ENCODE measurements at regions not wholly inside any gene's neighbourhood (a gene's known extent, or its start where the extent isn't known, plus 50 kb on each side); places are given as distances from the start of the nearest gene placed in this dataset.

- Histone ChIP-seq H3K4me2 (ENCODE audit: insufficient read depth, low read length, poor library complexity, severe bottlenecking) (no peak overlapping the region), H3K23ac (ENCODE audit: low read depth, low read length, poor library complexity) (no peak overlapping the region)
Measured at GRCh38 chr4:8781641-8782040, 90.0 kb downstream of the HMX1 start.

GRCh38 chr4:8780596-8781368 lies 90.9 kb downstream of the HMX1 start:
- Histone ChIP-seq H3K14ac (ENCODE audit: low read length) (no peak overlapping the region), H4K91ac (ENCODE audit: low read depth, low read length, poor library complexity) (no peak overlapping the region), H2BK15ac (ENCODE audit: low read length) (peak overlapping the region; percentile 89), H3K18ac (ENCODE audit: low read length) (peak overlapping the region; percentile 64), H2BK12ac (ENCODE audit: low read length) (no peak overlapping the region), H3K36me3 (replicated peaks in 1 of 2; ENCODE audit: control insufficient read depth in 2 of 2, insufficient read depth in 2 of 2, low read length in 2 of 2) (no peaks in the 10 kb centered on the region), H3K79me1 (ENCODE audit: low read depth, low read length) (peaks cover 2% of the 10 kb centered on the region), H3K4ac (ENCODE audit: low read length) (no peak overlapping the region), H3K4me1 (ENCODE audit: control insufficient read depth in 2 of 2, insufficient read depth in 1 of 2, low read depth in 1 of 2, low read length in 2 of 2) (peaks cover 0 to 7% of the 10 kb centered on the region in 2 donors), H2BK5ac (ENCODE audit: low read length) (peak overlapping the region; percentile 39), H3K4me3 (ENCODE audit: low read length in 2 of 2) (no peak overlapping the region), H2AFZ (ENCODE audit: low read length) (no peak overlapping the region), H3K4me2 (ENCODE audit: insufficient read depth, low read length, poor library complexity, severe bottlenecking) (no peak overlapping the region), H2BK120ac (ENCODE audit: low read depth, low read length) (no peak overlapping the region), H3K23ac (ENCODE audit: low read depth, low read length, poor library complexity) (no peak overlapping the region), H3K27ac (replicated peaks; ENCODE audit: low read length) (no peak overlapping the region), H2AK5ac (ENCODE audit: low read depth, low read length) (peak overlapping the region; percentile 71), H3K9ac (ENCODE audit: low read depth, low read length, poor library complexity) (peak overlapping the region; percentile 44), H3K27me3 (ENCODE audit: control insufficient read depth in 3 of 3, insufficient read depth in 3 of 3, low read depth in 1 of 3, low read length in 3 of 3) (peaks cover 0 to 6% (median 0%) of the 10 kb centered on the region in 3 experiments), H3K9me3 (replicated peaks in 1 of 2; ENCODE audit: control insufficient read depth in 2 of 2, insufficient read depth in 1 of 2, low read depth in 1 of 2, low read length in 2 of 2) (no peaks in the 10 kb centered on the region), H4K8ac (ENCODE audit: low read depth, low read length) (peak overlapping the region; percentile 43)
- WGBS, 2 donors (ENCODE audit: extremely low coverage in 2 of 2, insufficient read length in 2 of 2, insufficient replicate concordance in 1 of 2) = no CpG with 5 or more reads among the region's 19 CpGs
- no peak for DNase-seq (ENCODE audit: low spot score)

More at GRCh38 chr4:8781641-8782040, 90.0 kb downstream of the HMX1 start:
- Histone ChIP-seq H2BK12ac (ENCODE audit: low read length) (no peak overlapping the region), H2BK5ac (ENCODE audit: low read length) (peak overlapping the region; percentile 4), H3K36me3 (replicated peaks in 1 of 2; ENCODE audit: control insufficient read depth in 2 of 2, insufficient read depth in 2 of 2, low read length in 2 of 2) (no peaks in the 10 kb centered on the region), H2AK5ac (ENCODE audit: low read depth, low read length) (peak overlapping the region; percentile 71), H2AFZ (ENCODE audit: low read length) (no peak overlapping the region), H3K9me3 (replicated peaks in 1 of 2; ENCODE audit: control insufficient read depth in 2 of 2, insufficient read depth in 1 of 2, low read depth in 1 of 2, low read length in 2 of 2) (no peaks in the 10 kb centered on the region), H4K91ac (ENCODE audit: low read depth, low read length, poor library complexity) (no peak overlapping the region), H3K9ac (ENCODE audit: low read depth, low read length, poor library complexity) (peak overlapping the region; percentile 47), H3K27ac (replicated peaks; ENCODE audit: low read length) (no peak overlapping the region), H3K4ac (ENCODE audit: low read length) (no peak overlapping the region), H2BK120ac (ENCODE audit: low read depth, low read length) (peak overlapping the region; percentile 57), H2BK15ac (ENCODE audit: low read length) (peak overlapping the region; percentile 69), H3K14ac (ENCODE audit: low read length) (no peak overlapping the region), H3K79me1 (ENCODE audit: low read depth, low read length) (peaks cover 2% of the 10 kb centered on the region), H3K4me3 (ENCODE audit: low read length in 2 of 2) (no peak overlapping the region), H3K27me3 (ENCODE audit: control insufficient read depth in 3 of 3, insufficient read depth in 3 of 3, low read depth in 1 of 3, low read length in 3 of 3) (peaks cover 0 to 11% (median 0%) of the 10 kb centered on the region in 3 experiments), H4K8ac (ENCODE audit: low read depth, low read length) (no peak overlapping the region), H3K18ac (ENCODE audit: low read length) (peak overlapping the region; percentile 53), H3K4me1 (ENCODE audit: control insufficient read depth in 2 of 2, insufficient read depth in 1 of 2, low read depth in 1 of 2, low read length in 2 of 2) (peaks cover 0 to 7% of the 10 kb centered on the region in 2 donors)
- WGBS, 2 donors (ENCODE audit: extremely low coverage in 2 of 2, insufficient read length in 2 of 2, insufficient replicate concordance in 1 of 2) = no CpG with 5 or more reads among the region's 8 CpGs
- no peak for DNase-seq (ENCODE audit: low spot score)

GRCh38 chr4:8780086-8780485 lies 91.6 kb downstream of the HMX1 start:
- DNase-seq (ENCODE audit: low spot score) = no peak
- peak overlapping the region; percentile 39 for H2BK5ac ChIP-seq (ENCODE audit: low read length)
- H4K91ac ChIP-seq (ENCODE audit: low read depth, low read length, poor library complexity) = no peak overlapping the region
- H3K14ac ChIP-seq (ENCODE audit: low read length) = peak overlapping the region; percentile 71
- H3K79me1 ChIP-seq (ENCODE audit: low read depth, low read length) = peaks cover under 1% of the 10 kb centered on the region
- H2BK12ac ChIP-seq (ENCODE audit: low read length) = no peak overlapping the region
- peaks cover 0 to 7% of the 10 kb centered on the region in 2 donors for H3K4me1 ChIP-seq (ENCODE audit: control insufficient read depth in 2 of 2, insufficient read depth in 1 of 2, low read depth in 1 of 2, low read length in 2 of 2)
- no peak overlapping the region for H4K8ac ChIP-seq (ENCODE audit: low read depth, low read length)
- no peaks in the 10 kb centered on the region for H3K9me3 ChIP-seq (replicated peaks in 1 of 2; ENCODE audit: control insufficient read depth in 2 of 2, insufficient read depth in 1 of 2, low read depth in 1 of 2, low read length in 2 of 2)
- no CpG with 5 or more reads among the region's 13 CpGs for WGBS, 2 donors (ENCODE audit: extremely low coverage in 2 of 2, insufficient read length in 2 of 2, insufficient replicate concordance in 1 of 2)
- H3K27me3 ChIP-seq (ENCODE audit: control insufficient read depth in 3 of 3, insufficient read depth in 3 of 3, low read depth in 1 of 3, low read length in 3 of 3) = no peaks in the 10 kb centered on the region
- no peak overlapping the region for H3K4ac ChIP-seq (ENCODE audit: low read length)
- H3K4me2 ChIP-seq (ENCODE audit: insufficient read depth, low read length, poor library complexity, severe bottlenecking) = no peak overlapping the region
- H2AK5ac ChIP-seq (ENCODE audit: low read depth, low read length) = peak overlapping the region; percentile 56
- no peak overlapping the region for H3K27ac ChIP-seq (replicated peaks; ENCODE audit: low read length)
- H2BK120ac ChIP-seq (ENCODE audit: low read depth, low read length) = no peak overlapping the region
- no peak overlapping the region for H3K23ac ChIP-seq (ENCODE audit: low read depth, low read length, poor library complexity)
- H3K9ac ChIP-seq (ENCODE audit: low read depth, low read length, poor library complexity) = no peak overlapping the region
- H3K18ac ChIP-seq (ENCODE audit: low read length) = peak overlapping the region; percentile 57
- H2BK15ac ChIP-seq (ENCODE audit: low read length) = peak overlapping the region; percentile 89
- H2AFZ ChIP-seq (ENCODE audit: low read length) = no peak overlapping the region
- H3K36me3 ChIP-seq (replicated peaks in 1 of 2; ENCODE audit: control insufficient read depth in 2 of 2, insufficient read depth in 2 of 2, low read length in 2 of 2) = no peaks in the 10 kb centered on the region
- no peak overlapping the region for H3K4me3 ChIP-seq (ENCODE audit: low read length in 2 of 2)

GRCh38 chr4:8779490-8779932 lies 92.1 kb downstream of the HMX1 start:
- no peak overlapping the region for H3K4me2 ChIP-seq (ENCODE audit: insufficient read depth, low read length, poor library complexity, severe bottlenecking)
- H4K8ac ChIP-seq (ENCODE audit: low read depth, low read length) = no peak overlapping the region
- WGBS, 2 donors (ENCODE audit: extremely low coverage in 2 of 2, insufficient read length in 2 of 2, insufficient replicate concordance in 1 of 2) = no CpG with 5 or more reads among the region's 11 CpGs

More at GRCh38 chr4:8779490-8779932, 92.1 kb downstream of the HMX1 start:
- Histone ChIP-seq H2BK12ac (ENCODE audit: low read length) (peak overlapping the region; percentile 94), H4K91ac (ENCODE audit: low read depth, low read length, poor library complexity) (peak overlapping the region; percentile 85), H2AK5ac (ENCODE audit: low read depth, low read length) (peak overlapping the region; percentile 56), H3K18ac (ENCODE audit: low read length) (peak overlapping the region; percentile 96), H3K79me1 (ENCODE audit: low read depth, low read length) (no peaks in the 10 kb centered on the region), H2BK15ac (ENCODE audit: low read length) (no peak overlapping the region), H2AFZ (ENCODE audit: low read length) (no peak overlapping the region), H3K4me3 (ENCODE audit: low read length in 2 of 2) (no peak overlapping the region), H3K23ac (ENCODE audit: low read depth, low read length, poor library complexity) (peak overlapping the region; percentile 73), H3K36me3 (replicated peaks in 1 of 2; ENCODE audit: control insufficient read depth in 2 of 2, insufficient read depth in 2 of 2, low read length in 2 of 2) (no peaks in the 10 kb centered on the region), H3K14ac (ENCODE audit: low read length) (peak overlapping the region; percentile 56), H3K4me1 (ENCODE audit: control insufficient read depth in 2 of 2, insufficient read depth in 1 of 2, low read depth in 1 of 2, low read length in 2 of 2) (peaks cover 0 to 7% of the 10 kb centered on the region in 2 donors), H2BK120ac (ENCODE audit: low read depth, low read length) (no peak overlapping the region), H2BK5ac (ENCODE audit: low read length) (no peak overlapping the region), H3K27ac (replicated peaks; ENCODE audit: low read length) (peak overlapping the region; percentile 27), H3K27me3 (ENCODE audit: control insufficient read depth in 3 of 3, insufficient read depth in 3 of 3, low read depth in 1 of 3, low read length in 3 of 3) (no peaks in the 10 kb centered on the region), H3K4ac (ENCODE audit: low read length) (peak overlapping the region; percentile 76), H3K9me3 (replicated peaks in 1 of 2; ENCODE audit: control insufficient read depth in 2 of 2, insufficient read depth in 1 of 2, low read depth in 1 of 2, low read length in 2 of 2) (no peaks in the 10 kb centered on the region), H3K9ac (ENCODE audit: low read depth, low read length, poor library complexity) (no peak overlapping the region)
- no peak for DNase-seq (ENCODE audit: low spot score)

Measured in neuronal stem cell (in vitro differentiated cells).